ENCODE measurements at regions not wholly inside any gene's neighbourhood (a gene's known extent, or its start where the extent isn't known, plus 50 kb on each side); places are given as distances from the start of the nearest gene placed in this dataset.
"Not testable (repeated sequence)": the region's sequence is repeated elsewhere in the genome, so short reads cannot be mapped to it uniquely, and the experiment has no call there.

DNA sequence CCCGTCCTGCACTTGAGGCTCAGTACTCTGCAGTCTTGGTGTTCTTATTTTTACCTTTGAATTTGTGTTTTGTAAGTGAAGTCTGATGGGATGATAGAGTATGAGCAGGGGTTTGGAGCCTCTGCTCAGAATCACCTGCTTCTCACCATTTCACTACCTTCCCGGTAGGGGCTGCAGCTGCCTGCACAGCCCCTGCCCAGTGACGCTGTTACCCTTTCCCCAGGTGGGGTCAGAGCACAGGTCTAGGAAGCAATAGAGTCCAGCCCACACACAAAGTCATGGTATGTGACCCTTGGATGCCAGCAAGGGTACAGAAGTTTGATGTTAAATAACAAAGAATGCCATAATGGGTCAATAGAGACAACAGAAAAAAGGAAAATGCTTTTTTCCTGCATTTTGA, 101.8 kb upstream of the TCF21 start:
- Histone ChIP-seq H3K27ac (no peak overlapping the region), H3K4me3 (no peak overlapping the region), H3K4me1 (peaks cover 0 to 11% (median 0%) of the 10 kb centered on the region in 4 donors), H3K9me3 (no peaks in the 10 kb centered on the region), H3K27me3 (no peaks in the 10 kb centered on the region), H3K36me3 (no peaks in the 10 kb centered on the region)
- intact Hi-C loops (cut with DNase I; ENCODE audit: low total_unique reads): no loop called here
- TF ChIP-seq, protein P1, sequence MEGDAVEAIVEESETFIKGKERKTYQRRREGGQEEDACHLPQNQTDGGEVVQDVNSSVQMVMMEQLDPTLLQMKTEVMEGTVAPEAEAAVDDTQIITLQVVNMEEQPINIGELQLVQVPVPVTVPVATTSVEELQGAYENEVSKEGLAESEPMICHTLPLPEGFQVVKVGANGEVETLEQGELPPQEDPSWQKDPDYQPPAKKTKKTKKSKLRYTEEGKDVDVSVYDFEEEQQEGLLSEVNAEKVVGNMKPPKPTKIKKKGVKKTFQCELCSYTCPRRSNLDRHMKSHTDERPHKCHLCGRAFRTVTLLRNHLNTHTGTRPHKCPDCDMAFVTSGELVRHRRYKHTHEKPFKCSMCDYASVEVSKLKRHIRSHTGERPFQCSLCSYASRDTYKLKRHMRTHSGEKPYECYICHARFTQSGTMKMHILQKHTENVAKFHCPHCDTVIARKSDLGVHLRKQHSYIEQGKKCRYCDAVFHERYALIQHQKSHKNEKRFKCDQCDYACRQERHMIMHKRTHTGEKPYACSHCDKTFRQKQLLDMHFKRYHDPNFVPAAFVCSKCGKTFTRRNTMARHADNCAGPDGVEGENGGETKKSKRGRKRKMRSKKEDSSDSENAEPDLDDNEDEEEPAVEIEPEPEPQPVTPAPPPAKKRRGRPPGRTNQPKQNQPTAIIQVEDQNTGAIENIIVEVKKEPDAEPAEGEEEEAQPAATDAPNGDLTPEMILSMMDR (IDR thresholded peaks at IDR 0.05): no peak
- DNase-seq: no peak

DNA sequence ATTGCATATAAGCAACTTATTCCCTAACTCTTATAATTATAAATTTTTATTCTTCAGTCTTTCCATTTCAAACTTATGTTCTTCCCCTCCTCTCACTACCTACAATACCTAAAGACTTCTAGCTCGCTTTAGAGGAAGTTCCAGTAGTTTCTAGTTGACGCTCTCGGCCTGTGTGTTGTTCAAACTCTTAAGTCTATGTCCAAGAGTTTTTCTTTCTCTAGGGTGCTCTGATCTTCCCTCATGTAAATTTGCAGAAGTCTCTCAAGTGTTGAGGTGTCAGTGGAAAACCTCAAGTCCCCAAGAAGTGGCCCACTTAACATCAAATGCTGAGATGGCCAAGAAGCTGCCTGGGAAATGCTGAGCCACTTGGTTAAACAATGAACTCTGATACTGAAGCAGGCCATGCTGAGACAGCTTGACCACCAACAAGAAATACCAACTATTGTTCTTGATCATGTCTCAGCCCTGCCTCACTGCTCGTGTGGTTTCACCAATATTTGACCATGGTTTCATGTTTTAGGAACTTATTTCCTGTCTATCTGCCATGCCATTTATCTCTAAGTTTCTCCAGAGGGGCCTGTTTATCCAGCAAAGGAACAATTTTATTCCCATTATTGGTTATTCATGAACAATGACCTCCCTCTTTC, 100.9 kb upstream of the TCF21 start:
- H3K4me1 ChIP-seq: peaks cover 0 to 11% (median 0%) of the 10 kb centered on the region in 4 donors
- H3K36me3 ChIP-seq: no peaks in the 10 kb centered on the region
- intact Hi-C loops (cut with DNase I; ENCODE audit: low total_unique reads): no loop called here
- no peak overlapping the region for H3K27ac ChIP-seq
- DNase-seq: no peak
- TF ChIP-seq, protein P1 (IDR thresholded peaks at IDR 0.05): no peak
- no peaks in the 10 kb centered on the region for H3K27me3 ChIP-seq
- H3K9me3 ChIP-seq: no peaks in the 10 kb centered on the region
- H3K4me3 ChIP-seq: no peak overlapping the region

DNA sequence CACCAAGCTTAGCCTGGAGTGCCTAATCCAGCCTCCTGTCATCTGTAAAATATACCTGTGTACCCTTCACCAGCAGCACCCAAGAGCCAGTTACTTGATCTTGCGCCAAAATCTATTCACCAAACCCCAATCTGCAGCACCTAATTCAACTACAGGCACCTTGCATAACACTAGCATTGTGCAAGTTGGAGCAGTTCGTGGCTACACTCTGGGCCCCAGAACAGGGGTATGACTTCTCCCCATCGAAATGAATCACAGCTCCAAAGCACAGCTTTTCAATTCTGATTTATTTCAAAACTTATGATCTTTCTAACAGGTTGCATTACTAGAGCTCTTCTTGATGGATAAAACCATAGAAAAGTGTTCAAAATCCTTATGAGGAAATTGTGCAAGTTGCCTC, 100.4 kb upstream of the TCF21 start:
- H3K9me3 ChIP-seq: no peaks in the 10 kb centered on the region
- TF ChIP-seq, protein P1 (IDR thresholded peaks at IDR 0.05): no peak
- DNase-seq: no peak
- H3K27ac ChIP-seq: no peak overlapping the region
- no peaks in the 10 kb centered on the region for H3K36me3 ChIP-seq
- intact Hi-C loops (cut with DNase I; ENCODE audit: low total_unique reads): no loop called here
- H3K4me1 ChIP-seq: peaks cover 0 to 11% (median 0%) of the 10 kb centered on the region in 4 donors
- H3K27me3 ChIP-seq: no peaks in the 10 kb centered on the region
- no peak overlapping the region for H3K4me3 ChIP-seq

DNA sequence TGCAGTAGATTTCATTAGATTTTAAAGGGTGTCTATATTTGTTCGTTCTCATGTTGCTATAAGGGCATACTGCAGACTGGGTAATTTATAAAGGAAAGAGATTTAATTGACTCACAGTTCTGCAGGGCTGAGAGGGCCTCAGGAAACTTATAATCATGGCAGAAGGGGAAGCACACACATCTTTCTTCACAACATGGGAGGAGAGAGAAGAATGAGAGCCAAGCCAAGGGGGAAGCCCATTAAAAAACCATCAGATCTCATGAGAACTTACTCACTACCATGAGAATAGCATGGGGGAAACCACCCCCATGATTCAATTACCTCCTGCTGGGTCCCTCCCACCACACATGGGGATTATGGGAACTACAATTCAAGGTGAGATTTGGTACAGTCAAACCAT, 99.5 kb upstream of the TCF21 start:
- H3K27ac ChIP-seq; DNase-seq; H3K36me3 ChIP-seq; intact Hi-C loops (cut with DNase I; ENCODE audit: low total_unique reads); H3K4me3 ChIP-seq; H3K9me3 ChIP-seq; H3K27me3 ChIP-seq: not testable (repeated sequence)
- peaks cover 0 to 15% (median under 1%) of the 10 kb centered on the region in 4 donors for H3K4me1 ChIP-seq

DNA sequence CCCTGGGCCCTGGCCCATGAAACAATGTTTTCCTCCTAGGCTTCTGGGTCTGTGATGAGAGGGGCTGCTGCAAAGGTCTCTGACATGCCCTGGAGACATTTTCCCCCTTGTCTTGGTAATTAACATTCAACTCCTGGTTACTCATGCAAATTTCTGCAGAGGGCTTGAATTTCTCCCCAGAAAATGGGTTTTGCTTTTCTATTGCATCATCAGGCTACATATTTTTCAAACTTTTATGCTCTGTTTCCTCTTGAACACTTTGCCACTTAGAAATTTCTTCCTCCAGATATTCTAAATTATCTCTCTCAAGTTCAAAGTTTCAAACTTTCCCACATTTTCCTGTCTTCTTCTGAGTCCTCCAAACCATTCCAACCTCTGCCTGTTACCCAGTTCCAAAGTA, 98.2 kb upstream of the TCF21 start:
- DNase-seq; H3K9me3 ChIP-seq; H3K36me3 ChIP-seq; H3K27me3 ChIP-seq; H3K27ac ChIP-seq; intact Hi-C loops (cut with DNase I; ENCODE audit: low total_unique reads); H3K4me3 ChIP-seq: not testable (repeated sequence)
- H3K4me1 ChIP-seq: peaks cover 0 to 28% (median 6%) of the 10 kb centered on the region in 4 donors

DNA sequence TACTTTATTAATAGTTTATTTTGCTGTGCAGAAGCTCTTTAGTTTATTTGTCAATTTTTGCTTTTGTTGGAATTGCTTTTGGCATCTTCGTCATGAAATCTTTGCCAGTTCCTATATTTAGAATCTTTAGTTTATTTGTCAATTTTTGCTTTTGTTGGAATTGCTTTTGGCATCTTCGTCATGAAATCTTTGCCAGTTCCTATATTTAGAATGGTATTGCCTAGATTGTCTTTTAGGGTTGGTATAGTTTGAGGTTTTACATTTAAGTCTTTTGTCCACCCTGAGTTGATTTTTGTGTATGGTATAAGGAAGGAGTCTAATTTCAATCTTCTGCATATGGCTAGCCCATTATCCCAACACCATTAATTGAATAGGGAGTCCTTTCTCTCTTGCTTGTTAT, 93.9 kb upstream of the TCF21 start:
- intact Hi-C loops (cut with DNase I; ENCODE audit: low total_unique reads); H3K27me3 ChIP-seq; H3K9me3 ChIP-seq; DNase-seq; H3K4me3 ChIP-seq; H3K36me3 ChIP-seq: not testable (repeated sequence)
- peak overlapping the region; percentile 24 to 40 for H3K27ac ChIP-seq
- H3K4me1 ChIP-seq: peaks cover 0 to 52% (median 14%) of the 10 kb centered on the region in 4 donors

DNA sequence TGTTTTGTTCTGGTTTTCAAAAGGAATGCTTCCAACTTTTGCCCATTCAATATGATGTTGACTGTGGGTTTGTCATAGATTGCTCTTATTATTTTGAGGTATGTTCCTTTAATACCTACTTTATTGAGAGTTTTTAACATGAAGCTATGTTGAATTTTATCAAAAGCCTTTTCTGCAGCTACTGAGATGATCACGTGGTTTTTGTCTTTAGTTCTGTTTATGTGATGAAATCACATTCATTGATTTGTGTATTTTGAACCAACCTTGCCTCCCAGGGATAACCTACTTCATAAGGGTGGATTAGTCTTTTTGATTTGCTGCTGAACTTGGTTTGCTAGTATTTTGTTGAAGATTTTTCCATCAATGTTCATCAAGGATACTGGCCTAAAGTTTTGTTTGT, 92.7 kb upstream of the TCF21 start:
- TF ChIP-seq, protein P1 (IDR thresholded peaks at IDR 0.05): no peak
- no peak for DNase-seq
- Histone ChIP-seq H3K27ac (peak overlapping the region in 1 of 2 donors; percentile 40), H3K4me3 (no peak overlapping the region), H3K9me3 (peaks cover 0 to 8% (median 7%) of the 10 kb centered on the region in 3 donors), H3K27me3 (no peaks in the 10 kb centered on the region), H3K36me3 (no peaks in the 10 kb centered on the region), H3K4me1 (peaks cover 0 to 51% (median 16%) of the 10 kb centered on the region in 4 donors)
- intact Hi-C loops (cut with DNase I; ENCODE audit: low total_unique reads): no loop called here

Measured in tibial artery (tissue), 4 donors.